ENCODE measurements at regions not wholly inside any gene's neighbourhood (a gene's known extent, or its start where the extent isn't known, plus 50 kb on each side); places are given as distances from the start of the nearest gene placed in this dataset.

GRCh38 chr10:3486346-3487065 is 298.5 kb downstream of the KLF6 start:
- DNase-seq (ENCODE audit: low spot score): no peak

GRCh38 chr10:3485057-3485686 is 299.8 kb downstream of the KLF6 start:
- no peak for DNase-seq (ENCODE audit: low spot score)

GRCh38 chr10:3484306-3485056 is 300.5 kb downstream of the KLF6 start:
- DNase-seq (ENCODE audit: low spot score): no peak

GRCh38 chr10:3482200-3482993 is 302.6 kb downstream of the KLF6 start:
- no peak for DNase-seq (ENCODE audit: low spot score)

- DNase-seq (ENCODE audit: low spot score): no peak
These were observed 303.5 kb downstream of the KLF6 start for GRCh38 chr10:3481496-3481895.

- DNase-seq (ENCODE audit: low spot score): no peak
These were observed 304.1 kb downstream of the KLF6 start for GRCh38 chr10:3480990-3481315.

GRCh38 chr10:3480281-3480989 is 304.6 kb downstream of the KLF6 start:
- no peak for DNase-seq (ENCODE audit: low spot score)

GRCh38 chr10:3478632-3479240 is 306.2 kb upstream of the PITRM1 start:
- peak; percentile 53 for DNase-seq (ENCODE audit: low spot score)

GRCh38 chr10:3478153-3478552 is 305.6 kb upstream of the PITRM1 start:
- DNase-seq (ENCODE audit: low spot score): no peak

- no peak for DNase-seq (ENCODE audit: low spot score)
These were observed 305.1 kb upstream of the PITRM1 start for GRCh38 chr10:3477683-3478082.

- DNase-seq (ENCODE audit: low spot score): no peak
These were observed 304.3 kb upstream of the PITRM1 start for GRCh38 chr10:3476640-3477448.

GRCh38 chr10:3476186-3476585 is 303.6 kb upstream of the PITRM1 start:
- DNase-seq (ENCODE audit: low spot score): no peak

- no peak for DNase-seq (ENCODE audit: low spot score)
These were observed 302.8 kb upstream of the PITRM1 start for GRCh38 chr10:3475367-3475766.

GRCh38 chr10:3474266-3474665 is 301.7 kb upstream of the PITRM1 start:
- DNase-seq (ENCODE audit: low spot score): no peak

GRCh38 chr10:3473271-3473670 is 300.7 kb upstream of the PITRM1 start:
- DNase-seq (ENCODE audit: low spot score): no peak

GRCh38 chr10:3472287-3473051 is 299.9 kb upstream of the PITRM1 start:
- no peak for DNase-seq (ENCODE audit: low spot score)

GRCh38 chr10:3471927-3472286 is 299.3 kb upstream of the PITRM1 start:
- no peak for DNase-seq (ENCODE audit: low spot score)

GRCh38 chr10:3471472-3471871 is 298.9 kb upstream of the PITRM1 start:
- DNase-seq (ENCODE audit: low spot score): no peak

- no peak for DNase-seq (ENCODE audit: low spot score)
These were observed 297.6 kb upstream of the PITRM1 start for GRCh38 chr10:3470191-3470590.

Measured in mesenteric fat pad (tissue), 1 donor.